ENCODE measurements at regions not wholly inside any gene's neighbourhood (a gene's known extent, or its start where the extent isn't known, plus 50 kb on each side); places are given as distances from the start of the nearest gene placed in this dataset.

DNA sequence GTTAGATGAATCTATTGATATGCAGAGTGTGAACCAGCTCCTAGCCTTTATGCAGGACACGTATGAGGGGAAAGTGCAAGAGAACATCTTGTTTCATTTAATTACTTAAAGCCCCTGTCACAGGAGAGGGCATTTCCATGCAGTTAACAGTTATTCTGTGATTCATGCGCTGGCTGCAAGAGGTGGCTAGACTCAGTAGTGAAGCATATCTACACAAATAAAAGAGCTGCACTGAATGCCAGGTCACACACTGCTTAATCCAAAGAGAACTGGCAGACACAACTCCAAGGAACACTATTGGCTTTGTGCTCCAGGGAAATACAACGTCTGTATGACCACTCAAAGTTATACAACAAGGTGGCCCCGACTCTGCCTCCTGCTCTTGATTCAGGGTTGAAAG is 394.1 kb downstream of the C12orf75 start:
- Mint-ChIP-seq H3K27me3 (peaks cover 0 to 16% (median 0%) of the 10 kb centered on the region in 5 donors), H3K4me3 (no peak overlapping the region), H3K27ac (no peak overlapping the region), H3K36me3 (no peaks in the 10 kb centered on the region), H3K4me1 (no peaks in the 10 kb centered on the region), H3K9me3 (peaks cover 0 to 2% (median 0%) of the 10 kb centered on the region in 11 donors)
- no peak overlapping the region for H3K27ac ChIP-seq (ENCODE audit: low read depth, low read length)
- H3K9me3 ChIP-seq (ENCODE audit: control insufficient read depth in 2 of 3, low read length in 3 of 3), result no peaks in the 10 kb centered on the region
- intact Hi-C loops (cut with micrococcal nuclease), result no loop called here
- H3K4me1 ChIP-seq (ENCODE audit: control insufficient read depth in 2 of 2, insufficient read depth in 2 of 2, low read length in 2 of 2), result no peaks in the 10 kb centered on the region
- ChIA-PET POLR2A (no interaction called here), CTCF (no interaction called here)
- no peaks in the 10 kb centered on the region for H3K27me3 ChIP-seq (ENCODE audit: control insufficient read depth in 2 of 2, insufficient read depth in 2 of 2, low read length in 2 of 2)
- H3K4me3 ChIP-seq (ENCODE audit: low read length), result no peak overlapping the region
- ATAC-seq, result no peak
- DNase-seq, result no peak
- no peaks in the 10 kb centered on the region for H3K36me3 ChIP-seq (ENCODE audit: control insufficient read depth in 2 of 3, insufficient read depth in 3 of 3, low read length in 3 of 3)

DNA sequence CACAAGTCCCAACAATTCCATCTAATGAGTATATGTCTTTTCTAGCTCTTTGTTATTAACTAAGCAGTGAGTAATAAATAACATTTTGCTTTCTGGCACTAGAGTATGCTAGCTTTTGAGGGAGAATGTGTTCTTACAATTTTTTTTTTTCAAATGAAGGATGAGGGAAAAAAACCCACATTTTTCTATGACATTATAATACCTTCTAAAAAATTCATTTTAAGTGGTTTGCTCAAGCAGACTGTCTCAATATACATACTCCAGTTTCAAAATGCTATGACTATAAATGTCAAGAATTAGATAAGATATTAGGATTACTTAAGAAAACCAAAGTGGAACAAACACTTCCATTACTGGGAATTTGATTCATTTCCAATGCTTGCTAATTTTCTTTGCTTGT is 394.6 kb downstream of the C12orf75 start:
- DNase-seq, result no peak
- intact Hi-C loops (cut with micrococcal nuclease), result no loop called here
- H3K27ac ChIP-seq (ENCODE audit: low read depth, low read length), result no peak overlapping the region
- Mint-ChIP-seq H3K36me3 (no peaks in the 10 kb centered on the region), H3K9me3 (peaks cover 0 to 2% (median 0%) of the 10 kb centered on the region in 11 donors), H3K4me3 (no peak overlapping the region), H3K4me1 (no peaks in the 10 kb centered on the region), H3K27me3 (peaks cover 0 to 16% (median 0%) of the 10 kb centered on the region in 5 donors), H3K27ac (no peak overlapping the region)
- ATAC-seq, result no peak
- H3K36me3 ChIP-seq (ENCODE audit: control insufficient read depth in 2 of 3, insufficient read depth in 3 of 3, low read length in 3 of 3), result no peaks in the 10 kb centered on the region
- POLR2A ChIA-PET, result no interaction called here
- CTCF ChIA-PET, result no interaction called here
- H3K4me3 ChIP-seq (ENCODE audit: low read length), result no peak overlapping the region
- H3K9me3 ChIP-seq (ENCODE audit: control insufficient read depth in 2 of 3, low read length in 3 of 3), result no peaks in the 10 kb centered on the region
- no peaks in the 10 kb centered on the region for H3K4me1 ChIP-seq (ENCODE audit: control insufficient read depth in 2 of 2, insufficient read depth in 2 of 2, low read length in 2 of 2)
- no peaks in the 10 kb centered on the region for H3K27me3 ChIP-seq (ENCODE audit: control insufficient read depth in 2 of 2, insufficient read depth in 2 of 2, low read length in 2 of 2)

DNA sequence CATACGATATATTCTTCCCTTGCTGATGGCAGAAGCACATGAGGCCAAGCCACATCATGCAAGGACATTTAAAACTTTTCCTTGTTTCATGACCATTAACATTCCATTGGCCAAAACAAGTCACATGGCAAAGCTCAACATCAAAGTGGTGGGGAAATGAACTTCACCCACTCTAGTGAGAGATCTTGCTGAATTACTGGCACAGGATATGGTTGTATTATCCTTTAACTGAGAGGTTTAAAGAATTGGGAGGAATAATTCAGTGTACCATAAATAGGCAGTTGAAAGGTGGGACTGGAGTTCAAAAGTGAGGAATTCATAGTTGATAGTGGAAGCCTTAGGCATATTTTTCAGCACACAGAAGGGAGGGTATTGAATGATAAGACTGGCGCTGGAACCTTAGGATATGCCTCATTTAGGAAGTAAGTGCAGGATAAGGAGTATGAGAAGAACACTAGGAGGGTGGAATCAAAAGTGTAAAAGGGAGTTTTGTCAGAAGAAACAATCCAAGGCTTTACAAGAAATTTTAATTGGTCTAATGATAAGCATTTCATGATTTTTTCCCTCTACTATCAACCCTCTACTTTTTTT is 398.8 kb downstream of the C12orf75 start:
- intact Hi-C loops (cut with micrococcal nuclease), result no loop called here
- H3K4me3 ChIP-seq (ENCODE audit: low read length), result no peak overlapping the region
- no peak for ATAC-seq
- no peaks in the 10 kb centered on the region for H3K36me3 ChIP-seq (ENCODE audit: control insufficient read depth in 2 of 3, insufficient read depth in 3 of 3, low read length in 3 of 3)
- Mint-ChIP-seq H3K27ac (no peak overlapping the region), H3K4me1 (no peaks in the 10 kb centered on the region), H3K4me3 (no peak overlapping the region), H3K9me3 (peaks cover 0 to 2% (median 0%) of the 10 kb centered on the region in 11 donors), H3K36me3 (no peaks in the 10 kb centered on the region), H3K27me3 (peaks cover 0 to 6% (median 2%) of the 10 kb centered on the region in 5 donors)
- no peak for DNase-seq
- CTCF ChIA-PET, result no interaction called here
- H3K9me3 ChIP-seq (ENCODE audit: control insufficient read depth in 2 of 3, low read length in 3 of 3), result no peaks in the 10 kb centered on the region
- no peaks in the 10 kb centered on the region for H3K27me3 ChIP-seq (ENCODE audit: control insufficient read depth in 2 of 2, insufficient read depth in 2 of 2, low read length in 2 of 2)
- no peaks in the 10 kb centered on the region for H3K4me1 ChIP-seq (ENCODE audit: control insufficient read depth in 2 of 2, insufficient read depth in 2 of 2, low read length in 2 of 2)
- no peak overlapping the region for H3K27ac ChIP-seq (ENCODE audit: low read depth, low read length)
- POLR2A ChIA-PET, result no interaction called here

DNA sequence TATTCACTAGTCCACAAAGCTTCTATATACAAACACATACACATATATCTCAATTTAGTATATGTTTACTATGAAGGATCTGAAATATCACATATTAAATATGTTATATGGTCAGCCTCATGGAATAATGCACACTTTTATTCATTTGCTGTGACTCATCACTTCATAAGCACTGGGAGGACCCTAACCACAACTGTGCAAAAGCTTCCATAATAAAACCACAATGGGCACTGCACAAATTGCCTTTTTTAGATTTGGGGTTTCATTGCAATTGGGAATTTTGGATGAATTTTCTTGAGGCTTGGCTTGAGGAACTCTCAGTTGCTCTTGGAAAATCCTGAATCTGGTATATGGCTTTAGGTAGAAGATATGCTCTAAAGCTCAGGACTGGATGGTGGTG is 399.4 kb downstream of the C12orf75 start:
- Mint-ChIP-seq H3K36me3 (no peaks in the 10 kb centered on the region), H3K27me3 (peaks cover 0 to 5% (median 2%) of the 10 kb centered on the region in 5 donors), H3K9me3 (peaks cover 0 to 2% (median 0%) of the 10 kb centered on the region in 11 donors), H3K27ac (no peak overlapping the region), H3K4me3 (no peak overlapping the region), H3K4me1 (no peaks in the 10 kb centered on the region)
- Histone ChIP-seq H3K4me1 (ENCODE audit: control insufficient read depth in 2 of 2, insufficient read depth in 2 of 2, low read length in 2 of 2) (no peaks in the 10 kb centered on the region), H3K36me3 (ENCODE audit: control insufficient read depth in 2 of 3, insufficient read depth in 3 of 3, low read length in 3 of 3) (no peaks in the 10 kb centered on the region), H3K27ac (ENCODE audit: low read depth, low read length) (no peak overlapping the region), H3K4me3 (ENCODE audit: low read length) (no peak overlapping the region), H3K9me3 (ENCODE audit: control insufficient read depth in 2 of 3, low read length in 3 of 3) (no peaks in the 10 kb centered on the region), H3K27me3 (ENCODE audit: control insufficient read depth in 2 of 2, insufficient read depth in 2 of 2, low read length in 2 of 2) (no peaks in the 10 kb centered on the region)
- ChIA-PET CTCF (no interaction called here), POLR2A (no interaction called here)
- ATAC-seq (no peak), DNase-seq (no peak)
- intact Hi-C loops (cut with micrococcal nuclease), result no loop called here

DNA sequence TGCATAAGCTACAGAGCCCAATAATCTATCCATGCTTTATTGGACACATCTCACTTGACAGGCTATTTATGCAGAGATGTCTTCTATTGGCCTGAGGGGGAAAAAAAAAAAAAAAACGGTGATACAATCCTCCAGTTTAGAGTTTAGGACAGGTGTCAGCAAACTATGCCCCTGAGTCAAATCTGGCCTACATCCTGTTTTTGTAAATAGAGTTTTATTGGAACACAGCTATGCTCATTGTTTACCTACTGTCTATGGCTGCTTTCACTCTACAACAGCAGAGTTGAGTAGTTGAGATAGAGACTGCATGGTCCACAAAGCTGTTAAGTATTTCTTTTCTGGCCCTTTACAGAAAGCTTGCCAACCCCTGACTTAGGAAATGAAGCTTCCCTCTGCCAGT is 403.1 kb downstream of the C12orf75 start:
- Histone ChIP-seq H3K27ac (ENCODE audit: low read depth, low read length) (no peak overlapping the region), H3K9me3 (ENCODE audit: control insufficient read depth in 2 of 3, low read length in 3 of 3) (no peaks in the 10 kb centered on the region), H3K4me1 (ENCODE audit: control insufficient read depth in 2 of 2, insufficient read depth in 2 of 2, low read length in 2 of 2) (no peaks in the 10 kb centered on the region), H3K4me3 (ENCODE audit: low read length) (no peak overlapping the region), H3K27me3 (ENCODE audit: control insufficient read depth in 2 of 2, insufficient read depth in 2 of 2, low read length in 2 of 2) (no peaks in the 10 kb centered on the region), H3K36me3 (ENCODE audit: control insufficient read depth in 2 of 3, insufficient read depth in 3 of 3, low read length in 3 of 3) (no peaks in the 10 kb centered on the region)
- CTCF ChIA-PET, result no interaction called here
- POLR2A ChIA-PET, result no interaction called here
- Mint-ChIP-seq H3K27me3 (peaks cover 0 to 14% (median 5%) of the 10 kb centered on the region in 5 donors), H3K4me3 (no peak overlapping the region), H3K36me3 (no peaks in the 10 kb centered on the region), H3K9me3 (peaks cover 0 to 4% (median 0%) of the 10 kb centered on the region in 11 donors), H3K4me1 (no peaks in the 10 kb centered on the region), H3K27ac (no peak overlapping the region)
- ATAC-seq (no peak), DNase-seq (no peak)
- intact Hi-C loops (cut with micrococcal nuclease), result no loop called here

DNA sequence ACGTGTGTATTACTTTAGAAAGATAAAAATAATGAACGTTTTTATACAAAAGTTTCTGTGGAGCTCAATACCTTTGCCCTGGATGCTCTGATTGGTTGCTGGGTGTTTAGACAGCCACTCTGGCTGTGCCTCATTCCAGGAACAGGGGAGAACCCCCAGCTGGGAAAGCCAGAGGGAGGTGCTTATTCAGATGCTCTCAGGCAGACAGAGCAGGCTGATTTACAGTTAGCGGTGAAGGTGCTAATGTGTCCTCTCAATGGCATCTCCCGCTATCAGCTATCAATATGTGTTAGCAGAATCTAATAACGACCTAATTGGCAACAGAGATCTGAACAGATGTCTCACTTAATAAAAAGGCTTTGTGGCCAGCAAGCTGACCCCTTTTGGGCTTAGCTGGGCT is 402.3 kb downstream of the NUAK1 start:
- Histone ChIP-seq H3K4me3 (ENCODE audit: low read length) (no peak overlapping the region), H3K9me3 (ENCODE audit: control insufficient read depth in 2 of 3, low read length in 3 of 3) (no peaks in the 10 kb centered on the region), H3K4me1 (ENCODE audit: control insufficient read depth in 2 of 2, insufficient read depth in 2 of 2, low read length in 2 of 2) (no peaks in the 10 kb centered on the region), H3K27me3 (ENCODE audit: control insufficient read depth in 2 of 2, insufficient read depth in 2 of 2, low read length in 2 of 2) (no peaks in the 10 kb centered on the region), H3K27ac (ENCODE audit: low read depth, low read length) (no peak overlapping the region), H3K36me3 (ENCODE audit: control insufficient read depth in 2 of 3, insufficient read depth in 3 of 3, low read length in 3 of 3) (no peaks in the 10 kb centered on the region)
- H3K27ac Mint-ChIP-seq, result no peak overlapping the region
- intact Hi-C loops (cut with micrococcal nuclease), result no loop called here
- no peaks in the 10 kb centered on the region for H3K36me3 Mint-ChIP-seq
- H3K27me3 Mint-ChIP-seq, result peaks cover 0 to 10% (median 5%) of the 10 kb centered on the region in 5 donors
- no peak overlapping the region for H3K4me3 Mint-ChIP-seq
- peaks cover 0 to 4% (median 0%) of the 10 kb centered on the region in 11 donors for H3K9me3 Mint-ChIP-seq
- DNase-seq (no peak), ATAC-seq (no peak)
- ChIA-PET CTCF (no interaction called here), POLR2A (no interaction called here)
- H3K4me1 Mint-ChIP-seq, result no peaks in the 10 kb centered on the region

DNA sequence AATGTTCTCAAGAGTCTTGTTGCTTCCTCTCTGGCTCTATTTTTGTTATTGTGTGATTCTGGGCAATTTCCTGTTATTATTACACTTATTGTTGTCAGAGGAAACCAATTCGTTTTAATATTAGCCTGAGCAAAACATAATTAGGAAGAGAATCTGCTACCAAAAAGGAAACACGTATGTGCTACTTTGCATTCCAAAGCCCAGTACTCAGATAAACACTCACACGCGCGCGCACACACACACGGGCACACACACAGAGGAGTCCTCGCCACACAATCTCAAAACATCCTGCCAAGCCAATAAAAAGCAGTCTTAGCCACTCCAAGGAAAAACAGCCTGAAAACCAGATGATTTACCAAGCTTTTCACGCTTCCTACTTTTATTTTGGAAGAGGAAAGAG is 400.7 kb downstream of the NUAK1 start:
- Histone ChIP-seq H3K4me3 (ENCODE audit: low read length) (no peak overlapping the region), H3K9me3 (ENCODE audit: control insufficient read depth in 2 of 3, low read length in 3 of 3) (no peaks in the 10 kb centered on the region), H3K4me1 (ENCODE audit: control insufficient read depth in 2 of 2, insufficient read depth in 2 of 2, low read length in 2 of 2) (no peaks in the 10 kb centered on the region), H3K36me3 (ENCODE audit: control insufficient read depth in 2 of 3, insufficient read depth in 3 of 3, low read length in 3 of 3) (no peaks in the 10 kb centered on the region), H3K27me3 (ENCODE audit: control insufficient read depth in 2 of 2, insufficient read depth in 2 of 2, low read length in 2 of 2) (no peaks in the 10 kb centered on the region), H3K27ac (ENCODE audit: low read depth, low read length) (no peak overlapping the region)
- Mint-ChIP-seq H3K4me3 (no peak overlapping the region), H3K36me3 (no peaks in the 10 kb centered on the region), H3K27me3 (peaks cover 0 to 10% (median 5%) of the 10 kb centered on the region in 5 donors), H3K27ac (no peak overlapping the region), H3K4me1 (no peaks in the 10 kb centered on the region), H3K9me3 (peaks cover 0 to 4% (median 0%) of the 10 kb centered on the region in 11 donors)
- POLR2A ChIA-PET, result no interaction called here
- DNase-seq (no peak), ATAC-seq (no peak)
- intact Hi-C loops (cut with micrococcal nuclease), result no loop called here
- CTCF ChIA-PET, result no interaction called here

Data from naive thymus-derived CD4-positive, alpha-beta T cell (primary cell).